ENCODE measurements at regions not wholly inside any gene's neighbourhood (a gene's known extent, or its start where the extent isn't known, plus 50 kb on each side); places are given as distances from the start of the nearest gene placed in this dataset.

DNA sequence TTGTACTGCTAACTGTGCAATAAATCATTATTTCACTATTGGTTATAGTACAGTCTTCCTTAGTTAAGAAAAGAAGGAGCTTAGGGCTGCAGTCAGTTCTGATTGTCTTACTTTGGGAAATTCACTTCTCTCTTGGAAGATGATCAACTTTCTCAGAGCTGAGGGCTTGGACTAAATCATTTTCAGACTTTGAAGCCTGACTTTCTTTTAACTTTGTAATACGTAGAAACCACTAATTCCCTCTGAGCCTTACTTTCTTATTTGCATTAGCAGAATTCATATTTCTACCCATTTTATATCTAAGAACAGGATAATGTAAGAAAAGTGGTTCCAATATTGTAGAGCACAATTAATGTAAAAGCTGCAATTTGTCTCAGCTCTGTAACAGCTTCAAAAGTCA, 386.4 kb downstream of the TRIB2 start:
- no peak for FAIRE-seq
- no peak for DNase-seq (ENCODE audit: insufficient read length, low spot score)
- TF ChIP-seq, protein P1, sequence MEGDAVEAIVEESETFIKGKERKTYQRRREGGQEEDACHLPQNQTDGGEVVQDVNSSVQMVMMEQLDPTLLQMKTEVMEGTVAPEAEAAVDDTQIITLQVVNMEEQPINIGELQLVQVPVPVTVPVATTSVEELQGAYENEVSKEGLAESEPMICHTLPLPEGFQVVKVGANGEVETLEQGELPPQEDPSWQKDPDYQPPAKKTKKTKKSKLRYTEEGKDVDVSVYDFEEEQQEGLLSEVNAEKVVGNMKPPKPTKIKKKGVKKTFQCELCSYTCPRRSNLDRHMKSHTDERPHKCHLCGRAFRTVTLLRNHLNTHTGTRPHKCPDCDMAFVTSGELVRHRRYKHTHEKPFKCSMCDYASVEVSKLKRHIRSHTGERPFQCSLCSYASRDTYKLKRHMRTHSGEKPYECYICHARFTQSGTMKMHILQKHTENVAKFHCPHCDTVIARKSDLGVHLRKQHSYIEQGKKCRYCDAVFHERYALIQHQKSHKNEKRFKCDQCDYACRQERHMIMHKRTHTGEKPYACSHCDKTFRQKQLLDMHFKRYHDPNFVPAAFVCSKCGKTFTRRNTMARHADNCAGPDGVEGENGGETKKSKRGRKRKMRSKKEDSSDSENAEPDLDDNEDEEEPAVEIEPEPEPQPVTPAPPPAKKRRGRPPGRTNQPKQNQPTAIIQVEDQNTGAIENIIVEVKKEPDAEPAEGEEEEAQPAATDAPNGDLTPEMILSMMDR (IDR thresholded peaks at IDR 0.05; ENCODE audit: insufficient read depth, missing control alignments): no peak

DNA sequence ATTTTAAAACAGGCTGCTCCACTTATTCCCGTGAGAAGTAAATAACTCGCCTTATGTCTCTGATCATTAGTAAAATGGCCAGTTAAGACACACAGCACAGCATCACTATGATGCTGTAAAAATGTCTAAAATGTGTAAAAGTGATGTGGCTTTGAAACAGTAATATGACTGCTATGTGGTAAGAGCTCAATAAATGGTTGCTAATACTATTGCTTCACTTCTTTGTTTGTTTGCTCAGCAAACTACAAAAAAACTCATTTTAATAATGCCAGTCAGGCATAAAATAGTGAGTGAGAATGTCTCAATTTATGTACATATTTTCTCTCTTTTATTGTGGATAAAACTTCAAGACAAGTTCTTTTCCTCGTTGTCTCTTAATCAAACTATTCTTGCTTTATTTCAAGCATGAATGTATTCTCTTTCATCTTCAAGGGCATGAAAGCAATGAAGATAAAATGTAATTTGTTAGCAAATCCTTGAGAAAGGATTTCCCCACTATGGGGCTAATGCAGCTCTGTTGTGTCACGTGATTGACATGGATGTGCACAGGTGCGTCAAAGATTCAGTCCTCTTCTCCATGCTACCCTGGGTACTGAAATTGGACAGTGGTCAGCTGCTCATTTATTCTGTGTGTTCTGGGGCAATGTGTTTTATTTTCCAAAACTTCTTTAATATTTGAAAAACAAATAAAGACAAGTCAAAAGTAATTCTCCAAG, 387.2 kb downstream of the TRIB2 start:
- FAIRE-seq: no peak
- TF ChIP-seq, protein P1 (IDR thresholded peaks at IDR 0.05; ENCODE audit: insufficient read depth, missing control alignments): no peak
- no peak for DNase-seq (ENCODE audit: insufficient read length, low spot score)

DNA sequence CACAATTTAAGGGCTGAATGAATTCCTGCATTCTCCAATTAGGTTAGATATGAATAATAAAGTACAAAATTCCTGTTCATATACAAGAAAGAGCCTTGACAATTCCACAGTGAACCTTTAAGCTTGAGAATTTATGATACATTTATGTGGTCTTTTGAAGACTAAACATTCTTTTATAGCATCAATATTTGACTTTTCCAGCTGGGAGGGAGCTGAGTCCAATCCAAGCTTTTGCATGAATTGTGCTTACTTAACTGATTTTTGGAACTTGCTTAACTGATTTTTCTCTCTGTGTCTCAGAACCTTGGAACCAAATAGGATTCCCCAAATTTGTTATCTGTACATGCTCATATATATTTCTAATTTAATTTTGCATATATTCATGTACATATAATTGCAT, 388.0 kb downstream of the TRIB2 start:
- no peak for DNase-seq (ENCODE audit: insufficient read length, low spot score)
- TF ChIP-seq, protein P1 (IDR thresholded peaks at IDR 0.05; ENCODE audit: insufficient read depth, missing control alignments): no peak
- FAIRE-seq: no peak

DNA sequence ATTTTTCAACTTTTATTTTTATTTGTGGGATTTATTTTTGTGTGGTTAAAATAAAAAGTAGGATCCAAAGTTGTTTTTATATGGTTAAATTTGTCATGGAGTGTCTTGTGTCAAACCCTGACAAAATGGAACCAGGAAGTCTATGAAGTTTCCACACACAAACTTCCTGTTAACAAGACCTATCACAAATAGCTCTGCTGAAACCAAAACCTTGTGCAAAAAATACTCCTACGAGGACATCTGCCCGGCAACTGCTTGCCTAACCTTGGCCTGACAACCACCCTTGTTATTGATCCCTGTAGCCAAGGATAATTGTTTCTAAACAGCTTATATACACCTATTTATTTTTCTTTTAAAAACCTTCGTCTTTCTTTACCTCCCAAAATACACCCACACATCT, 389.6 kb downstream of the TRIB2 start:
- no peak for DNase-seq (ENCODE audit: insufficient read length, low spot score)
- no peak for FAIRE-seq
- TF ChIP-seq, protein P1 (IDR thresholded peaks at IDR 0.05; ENCODE audit: insufficient read depth, missing control alignments): no peak

DNA sequence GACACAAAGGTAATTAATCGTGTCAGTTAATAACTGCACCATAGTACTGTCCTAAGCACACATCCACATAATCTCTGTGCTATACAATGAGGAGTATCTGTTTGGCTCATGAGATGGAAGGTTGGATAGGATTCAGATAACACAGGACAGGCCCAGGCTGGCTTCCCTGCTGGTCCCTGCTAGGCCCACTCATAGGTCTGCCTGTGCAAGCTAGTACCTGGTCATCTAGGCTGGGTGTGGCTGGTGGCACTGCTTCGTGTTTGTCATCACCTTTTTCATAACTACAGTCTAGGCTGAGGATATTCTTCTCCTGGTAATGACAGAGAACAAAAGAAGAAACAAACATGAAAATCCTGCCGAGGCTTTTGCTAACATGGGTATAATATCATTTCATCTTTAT, 392.8 kb downstream of the TRIB2 start:
- DNase-seq (ENCODE audit: insufficient read length, low spot score): no peak
- TF ChIP-seq, protein P1 (IDR thresholded peaks at IDR 0.05; ENCODE audit: insufficient read depth, missing control alignments): no peak
- FAIRE-seq: no peak

DNA sequence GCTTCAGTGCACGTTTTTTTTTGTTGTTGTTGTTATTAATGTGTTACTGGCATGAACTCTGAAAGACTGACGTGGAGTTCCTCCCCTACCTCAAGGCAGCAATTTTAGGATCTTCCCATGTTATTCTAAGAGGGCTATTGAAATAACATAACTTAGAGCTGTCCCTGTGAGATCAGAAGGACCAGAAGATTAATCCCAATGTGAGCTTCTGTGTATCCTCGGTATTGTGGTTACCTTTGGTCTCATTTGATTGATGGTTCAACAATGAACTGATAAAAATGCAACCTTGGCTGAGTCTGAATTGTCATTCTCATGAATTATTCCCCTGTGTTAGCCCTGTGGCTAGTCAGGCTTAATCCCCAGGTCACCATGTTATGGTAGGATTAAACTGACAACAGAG, 394.1 kb downstream of the TRIB2 start:
- DNase-seq (ENCODE audit: insufficient read length, low spot score) (no peak), FAIRE-seq (no peak)

DNA sequence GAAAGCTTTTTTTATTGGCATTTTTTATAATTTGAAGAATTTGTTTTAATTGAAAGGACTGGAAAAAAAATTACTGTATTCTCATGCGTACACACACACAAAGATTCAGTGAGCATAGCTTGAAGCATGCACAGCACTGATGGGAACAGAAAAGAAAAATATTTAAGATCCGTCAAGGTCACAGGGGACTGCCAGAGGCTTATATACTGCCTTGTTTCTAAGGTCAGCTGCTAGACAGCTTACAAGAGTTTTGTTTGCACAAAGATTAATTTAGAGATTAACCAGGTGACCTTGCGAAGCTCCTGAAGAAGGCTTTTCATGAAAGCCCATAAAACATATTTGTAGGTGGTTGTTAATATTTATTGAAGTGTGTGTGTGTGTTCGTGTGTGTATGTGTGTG, 396.3 kb downstream of the TRIB2 start:
- no peak for DNase-seq (ENCODE audit: insufficient read length, low spot score)
- peak; percentile 82 for FAIRE-seq
- TF ChIP-seq, protein P1 (IDR thresholded peaks at IDR 0.05; ENCODE audit: insufficient read depth, missing control alignments): no peak

More for the DNA sequence above, 394.1 kb downstream of the TRIB2 start:
- TF ChIP-seq, protein P1 (IDR thresholded peaks at IDR 0.05; ENCODE audit: insufficient read depth, missing control alignments): no peak

Data from D721Med (cell line).